Endodermal cell (in vitro differentiated cells): ENCODE measurements at regions not wholly inside any gene's neighbourhood (a gene's known extent, or its start where the extent isn't known, plus 50 kb on each side); places are given as distances from the start of the nearest gene placed in this dataset.

Experiments
- DNase-seq: peaks from one replicate; pipeline ENCODE4 v3.0.0-alpha.2; 2017
- H3K27ac ChIP-seq: 2 replicates; pipeline ENCODE4 v1.5.1; 2013; ENCODE audit warnings: mild to moderate bottlenecking, low read depth, low read length, moderate library complexity
- H3K27me3 ChIP-seq: 2 replicates; pipeline ENCODE4 v1.6.1; 2013; ENCODE audit warnings: mild to moderate bottlenecking, low read length, moderate library complexity; ENCODE audit not compliant: insufficient read depth, control insufficient read depth, poor library complexity, severe bottlenecking
- H3K36me3 ChIP-seq: 2 replicates; pipeline ENCODE4 v1.7.0; 2013; ENCODE audit warnings: mild to moderate bottlenecking, low read length, moderate library complexity; ENCODE audit not compliant: control insufficient read depth, insufficient read depth
- H3K4me1 ChIP-seq: one replicate; pipeline ENCODE4 v1.7.0; 2013; ENCODE audit warnings: low read length; ENCODE audit not compliant: control insufficient read depth, insufficient read depth
- H3K4me3 ChIP-seq: 2 replicates; pipeline ENCODE4 v1.5.1; 2013; ENCODE audit warnings: mild to moderate bottlenecking, low read length, moderate library complexity
- H3K9ac ChIP-seq: 2 replicates; pipeline ENCODE4 v1.6.1; 2013; ENCODE audit warnings: mild to moderate bottlenecking, low read length, moderate library complexity; ENCODE audit not compliant: poor library complexity, severe bottlenecking; ENCODE audit errors: extremely low read depth
- H3K9me3 ChIP-seq: 2 replicates; pipeline ENCODE4 v1.6.1; 2013; ENCODE audit warnings: mild to moderate bottlenecking, low read length, moderate library complexity; ENCODE audit not compliant: control insufficient read depth
- H3K27ac Mint-ChIP-seq: 2 replicates; pipeline ENCODE4 v1.8.0; 2020; ENCODE audit warnings: mixed read lengths
- H3K27me3 Mint-ChIP-seq: 2 replicates; pipeline ENCODE4 v1.8.0; 2021; ENCODE audit warnings: mild to moderate bottlenecking, mixed read lengths; ENCODE audit not compliant: insufficient read depth
- H3K36me3 Mint-ChIP-seq: 2 replicates; pipeline ENCODE4 v1.8.0; 2020; ENCODE audit warnings: low read depth, mixed read lengths
- H3K4me1 Mint-ChIP-seq: 2 replicates; pipeline ENCODE4 v1.8.0; 2020; ENCODE audit warnings: mixed read lengths
- H3K4me3 Mint-ChIP-seq: 2 replicates; pipeline ENCODE4 v1.8.0; 2020; ENCODE audit warnings: mild to moderate bottlenecking, moderate library complexity, mixed read lengths
- H3K9me3 Mint-ChIP-seq: 2 replicates; pipeline ENCODE4 v1.8.0; 2020; ENCODE audit warnings: mild to moderate bottlenecking, mixed read lengths
- CTCF ChIP-seq: fragments of 200-600 bp; sonication (generic); conservative IDR thresholded peaks from 2 replicates; pipeline ENCODE4 v1.5.0; 2021; ENCODE audit warnings: antibody characterized with exemption, mild to moderate bottlenecking
- WGBS, 2 experiments: methylation state at CpG; one replicate each; pipeline versions ENCODE4 v1.1.5 to v1.1.7; 2013; ENCODE audit warnings: missing lambda C conversion rate in 2 of 2, mixed read lengths in 1 of 2; ENCODE audit not compliant: insufficient coverage in 1 of 2, insufficient read length in 1 of 2; 5-methylcytosine and 5-hydroxymethylcytosine counted together

DNA sequence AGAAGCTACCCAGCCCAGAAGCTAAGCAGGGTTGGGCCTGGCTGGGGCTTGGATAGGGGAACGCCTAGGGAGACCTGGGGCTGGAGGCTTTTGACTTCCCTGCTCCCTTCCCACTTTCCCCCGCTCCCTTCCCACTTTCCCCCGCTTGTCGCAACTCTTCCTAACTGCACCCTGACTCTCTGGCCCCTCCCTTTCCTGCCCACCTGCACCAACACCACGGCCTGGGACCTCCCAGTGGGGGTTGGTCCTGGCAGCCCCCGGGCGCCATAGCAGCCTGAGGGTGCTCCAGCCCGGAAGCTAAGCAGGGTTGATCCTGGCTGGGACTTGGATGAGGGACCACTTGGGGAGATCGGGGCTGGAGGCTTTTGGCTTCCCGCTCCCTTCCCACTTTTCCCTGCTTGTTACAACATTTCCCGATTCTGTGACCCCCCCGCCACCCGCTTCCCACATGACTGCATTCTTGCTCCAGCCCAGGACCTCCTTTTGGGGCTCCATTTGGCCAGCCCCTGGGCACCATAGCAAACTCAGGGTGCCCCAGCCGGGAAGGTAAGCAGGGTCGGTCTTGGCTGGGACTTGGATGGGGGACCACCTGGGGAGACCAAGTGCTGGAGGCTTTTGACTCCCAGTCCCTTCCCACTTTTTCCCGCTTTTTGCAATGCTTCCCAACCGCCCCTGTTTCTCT, 2287.0 kb downstream of the TP53TG3F start:
- H3K9me3 Mint-ChIP-seq = peaks cover 96% of the 10 kb centered on the region

DNA sequence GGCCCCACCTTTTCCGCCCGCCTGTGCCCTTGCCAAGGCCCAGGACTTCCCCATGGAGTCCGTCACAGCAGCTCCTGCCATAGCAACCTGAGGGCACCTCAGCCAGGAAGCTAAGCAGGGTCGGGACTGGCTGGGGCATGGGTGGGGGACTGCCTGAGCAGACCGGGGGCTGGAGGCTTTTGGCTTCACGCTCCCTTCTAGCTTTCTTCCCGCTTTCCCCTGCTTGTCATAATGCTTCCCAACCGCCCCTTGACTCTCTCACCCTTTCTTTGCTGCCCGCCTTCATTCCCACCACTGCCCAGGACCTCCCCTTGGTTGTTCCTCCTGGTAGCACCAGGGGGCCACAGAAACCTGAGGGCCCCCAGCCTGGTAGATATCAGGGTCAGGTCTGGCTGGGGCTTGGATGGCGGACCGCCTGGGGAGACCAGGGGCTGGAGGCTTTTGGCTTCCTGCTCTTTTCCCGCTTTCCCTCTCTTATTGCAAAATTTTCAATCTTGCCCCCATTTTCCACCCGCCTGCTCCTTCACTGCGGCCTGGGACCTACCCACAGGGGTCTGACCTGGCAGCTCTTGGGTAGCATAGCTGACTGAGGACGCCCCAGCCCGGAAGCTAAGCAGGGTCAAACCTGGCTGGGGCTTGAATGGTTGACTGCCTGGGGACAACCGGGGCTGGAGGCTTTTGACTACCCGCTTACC, 2287.7 kb downstream of the TP53TG3F start:
- Histone ChIP-seq H3K9ac (no peak overlapping the region), H3K9me3 (peaks cover 25% of the 10 kb centered on the region), H3K4me3 (no peak overlapping the region), H3K36me3 (no peaks in the 10 kb centered on the region), H3K4me1 (no peaks in the 10 kb centered on the region), H3K27me3 (no peaks in the 10 kb centered on the region), H3K27ac (no peak overlapping the region)
- DNase-seq = no peak
- TF ChIP-seq CTCF = no peak
- Mint-ChIP-seq H3K27me3 (no peaks in the 10 kb centered on the region), H3K9me3 (peaks cover 94% of the 10 kb centered on the region), H3K4me1 (no peaks in the 10 kb centered on the region), H3K4me3 (no peak overlapping the region), H3K36me3 (peaks cover 3% of the 10 kb centered on the region), H3K27ac (no peak overlapping the region)
- 58 to 86% methylated on average over 4 to 18 of the region's 18 CpGs for WGBS, 2 experiments

More for the DNA sequence above, 2287.0 kb downstream of the TP53TG3F start:
- H3K27me3 Mint-ChIP-seq = no peaks in the 10 kb centered on the region
- Histone ChIP-seq H3K36me3 (no peaks in the 10 kb centered on the region), H3K4me3 (no peak overlapping the region), H3K27me3 (no peaks in the 10 kb centered on the region), H3K9ac (no peak overlapping the region), H3K27ac (no peak overlapping the region), H3K9me3 (peaks cover 29% of the 10 kb centered on the region), H3K4me1 (no peaks in the 10 kb centered on the region)
- 85 to 100% methylated on average over 2 to 17 of the region's 17 CpGs for WGBS, 2 experiments
- DNase-seq = no peak
- TF ChIP-seq CTCF = no peak
- no peaks in the 10 kb centered on the region for H3K4me1 Mint-ChIP-seq
- no peak overlapping the region for H3K4me3 Mint-ChIP-seq
- no peak overlapping the region for H3K27ac Mint-ChIP-seq
- H3K36me3 Mint-ChIP-seq = peaks cover 3% of the 10 kb centered on the region

GRCh38 chr16:35747658-35748455, 2288.4 kb downstream of the TP53TG3F start:
- peaks cover 3% of the 10 kb centered on the region for H3K36me3 Mint-ChIP-seq
- H3K9me3 ChIP-seq = peaks cover 19% of the 10 kb centered on the region
- H3K9me3 Mint-ChIP-seq = peaks cover 94% of the 10 kb centered on the region
- H3K4me1 Mint-ChIP-seq = no peaks in the 10 kb centered on the region
- no peak for TF ChIP-seq CTCF
- H3K27me3 Mint-ChIP-seq = no peaks in the 10 kb centered on the region
- H3K4me3 ChIP-seq = no peak overlapping the region
- no peaks in the 10 kb centered on the region for H3K4me1 ChIP-seq
- no peak overlapping the region for H3K27ac ChIP-seq
- no peak overlapping the region for H3K27ac Mint-ChIP-seq
- H3K9ac ChIP-seq = no peak overlapping the region
- no peak overlapping the region for H3K4me3 Mint-ChIP-seq
- H3K27me3 ChIP-seq = no peaks in the 10 kb centered on the region
- H3K36me3 ChIP-seq = no peaks in the 10 kb centered on the region
- WGBS, 2 experiments = 80 to 88% methylated on average over 2 to 17 of the region's 17 CpGs
- DNase-seq = no peak
